HepG2 (cell line): ENCODE measurements at regions not wholly inside any gene's neighbourhood (a gene's known extent, or its start where the extent isn't known, plus 50 kb on each side); places are given as distances from the start of the nearest gene placed in this dataset.

Source experiments
- ATAC-seq: fragments of 200-7000 bp; cut with Tn5 transposase; 3 replicates; pipeline ENCODE4 v1.9.1; 2020; ENCODE audit warnings: mild to moderate bottlenecking, moderate library complexity
- BruUV-seq: library from RNA; stranded (reverse); fragments of 400-500 nt; replicated peaks from 2 replicates; lab custom pipeline; 2021; lab: Mats Ljungman, UMichigan
- CTCF ChIA-PET: fragments of 300-600 bp; formaldehyde crosslinking; extraction: SDS; loops from one replicate; lab custom pipeline; 2021; ENCODE audit warnings: low total read pairs, inconsistent platforms, low intra/inter-chr PET ratio; lab: Yijun Ruan, JAX
- POLR2A ChIA-PET: fragments of 350-600 bp; sonication (Branson Sonifier 250); formaldehyde crosslinking; loops from one replicate; lab custom pipeline; 2020; ENCODE audit warnings: antibody characterized with exemption, inconsistent platforms; lab: Yijun Ruan, JAX
- DNase-seq: peaks from one replicate; pipeline ENCODE4 v3.0.0-alpha.2; 2015; ENCODE audit warnings: low spot score
- FAIRE-seq: peaks from 3 replicates; lab custom pipeline; 2011; peaks lifted over from hg19 to GRCh38; lab: Jason Lieb, UNC
- H2AFZ ChIP-seq: one replicate; pipeline ENCODE4 v1.6.1; 2011; ENCODE audit warnings: low read length, inconsistent platforms
- H3K27ac ChIP-seq: fragments of 300-600 bp; 3 replicates; pipeline ENCODE4 v1.8.0; 2011; ENCODE audit warnings: mixed run types, mild to moderate bottlenecking, mixed read lengths, low read length, inconsistent platforms; ENCODE audit not compliant: insufficient read depth; ENCODE audit errors: extremely low read length
- H3K27me3 ChIP-seq, 2 experiments: fragments of 200-600 bp in 1 of 2; 2 replicates in 1 of 2; 3 replicates in 1 of 2; pipeline versions ENCODE4 v1.6.0 to v1.8.0; 2011; ENCODE audit warnings: low read length in 2 of 2, mild to moderate bottlenecking in 2 of 2, moderate library complexity in 2 of 2, inconsistent platforms in 1 of 2; ENCODE audit not compliant: insufficient read depth in 2 of 2, control insufficient read depth in 1 of 2
- H3K36me3 ChIP-seq, 2 experiments: fragments of 200-600 bp in 1 of 2; replicated peaks in 1 of 2; 2 replicates in 1 of 2; 3 replicates in 1 of 2; pipeline versions ENCODE4 v1.5.1 to v1.8.0; 2011; ENCODE audit warnings: low read length in 2 of 2, inconsistent platforms in 1 of 2; ENCODE audit not compliant: insufficient read depth in 2 of 2, control insufficient read depth in 1 of 2
- H3K4me1 ChIP-seq: 2 replicates; pipeline ENCODE4 v1.5.1; 2012; ENCODE audit warnings: low read length, inconsistent platforms; ENCODE audit not compliant: insufficient read depth
- H3K4me2 ChIP-seq: 2 replicates; pipeline ENCODE4 v1.6.0; 2011; ENCODE audit warnings: low read depth, low read length, inconsistent platforms
- H3K4me3 ChIP-seq, 3 experiments: fragments of 200-600 bp in 1 of 3; sonication (generic), shearing (Covaris generic) in 1 of 3; replicated peaks in 1 of 3; 2 replicates each; pipeline ENCODE4 v1.5.1; 2011 to 2016; ENCODE audit warnings: low read length in 3 of 3, inconsistent platforms in 2 of 3, low read depth in 2 of 3, mild to moderate bottlenecking in 2 of 3, control low read depth in 1 of 3, mixed read lengths in 1 of 3; ENCODE audit not compliant: insufficient read depth in 1 of 3
- H3K79me2 ChIP-seq: one replicate; pipeline ENCODE4 v1.6.1; 2011; ENCODE audit warnings: low read length, inconsistent platforms; ENCODE audit not compliant: insufficient read depth
- H3K9ac ChIP-seq: 2 replicates; pipeline ENCODE4 v1.6.0; 2011; ENCODE audit warnings: mild to moderate bottlenecking, low read depth, low read length, inconsistent platforms; ENCODE audit not compliant: insufficient read depth
- H3K9me3 ChIP-seq: 2 replicates; pipeline ENCODE4 v1.5.1; 2012; ENCODE audit warnings: mild to moderate bottlenecking, low read length
- H4K20me1 ChIP-seq: 2 replicates; pipeline ENCODE4 v1.6.0; 2011; ENCODE audit warnings: inconsistent platforms, mild to moderate bottlenecking, low read length, moderate library complexity; ENCODE audit not compliant: insufficient read depth
- BCL3 ChIP-seq: sonication (generic); formaldehyde crosslinking; IDR thresholded peaks from 2 replicates; pipeline ENCODE4 v1.5.1; 2020; ENCODE audit warnings: mild to moderate bottlenecking, missing genetic modification reagents, moderate library complexity
- BRCA1 ChIP-seq: sonication (generic); formaldehyde crosslinking; IDR thresholded peaks from 2 replicates; pipeline ENCODE4 v1.4.0; 2020; ENCODE audit warnings: missing genetic modification reagents
- CEBPB ChIP-seq: IDR thresholded peaks from 2 replicates; pipeline ENCODE4 v1.6.1; 2011; ENCODE audit warnings: low read depth, low read length, improper control_type of control experiment, borderline replicate concordance
- CEBPG ChIP-seq: IDR thresholded peaks from 2 replicates; pipeline ENCODE4 v1.6.1; 2016
- KDM3A ChIP-seq: IDR thresholded peaks from 2 replicates; pipeline ENCODE4 v1.6.1; 2018; ENCODE audit warnings: low read depth, missing compliant biosample characterization
- NFE2 ChIP-seq: sonication (generic); formaldehyde crosslinking; IDR thresholded peaks from 2 replicates; pipeline ENCODE4 v1.4.0; 2020; ENCODE audit warnings: missing genetic modification reagents
- PHF20 ChIP-seq: sonication (generic); formaldehyde crosslinking; IDR thresholded peaks from 2 replicates; pipeline ENCODE4 v1.5.0; 2020; ENCODE audit warnings: mild to moderate bottlenecking, missing genetic modification reagents
- RBM39 ChIP-seq: fragments of 200-400 bp; formaldehyde crosslinking; IDR thresholded peaks from one replicate; pipeline ENCODE4 v1.6.1; 2018; ENCODE audit warnings: antibody characterized with exemption, mild to moderate bottlenecking, low read depth, low read length; ENCODE audit not compliant: poor library complexity, severe bottlenecking
- RXRA ChIP-seq: sonication (generic); formaldehyde crosslinking; IDR thresholded peaks from 2 replicates; pipeline ENCODE4 v1.5.1; 2020; ENCODE audit warnings: missing genetic modification reagents
- ZNF292 ChIP-seq: sonication (generic); formaldehyde crosslinking; IDR thresholded peaks from 2 replicates; pipeline ENCODE4 v1.8.1; 2022; ENCODE audit warnings: mild to moderate bottlenecking, low read depth, missing genetic modification reagents, borderline replicate concordance
- ZNF652 ChIP-seq: IDR thresholded peaks from 2 replicates; pipeline ENCODE4 v1.6.1; 2016; ENCODE audit warnings: low read depth, borderline replicate concordance
- ZSCAN12 ChIP-seq: sonication (generic); formaldehyde crosslinking; IDR thresholded peaks from 2 replicates; pipeline ENCODE4 v1.9.0; 2021; ENCODE audit warnings: mild to moderate bottlenecking, missing genetic modification reagents
- WGBS: methylation state at CpG from one replicate; pipeline ENCODE4 v1.1.6; 2017; ENCODE audit warnings: low lambda C conversion rate; 5-methylcytosine and 5-hydroxymethylcytosine counted together
- in situ Hi-C: cut with HindIII; loops from 2 replicates; pipeline ENCODE4 v1.10.0; 2017; ENCODE audit warnings: low pct_unique_long_range_greater_than_20kb; ENCODE audit not compliant: extremely low pct_ligation_motif_present
- intact Hi-C: fragments of 100-400 bp; cut with micrococcal nuclease; formaldehyde crosslinking; loops from one replicate; pipeline ENCODE4 v1.10.0; 2022; ENCODE audit not compliant: unreplicated experiment
- TF ChIP-seq, protein P1 (sequence below): sonication (generic); formaldehyde crosslinking; IDR thresholded peaks from 2 replicates; pipeline ENCODE4 v1.4.0; 2020; ENCODE audit warnings: missing genetic modification reagents
- TF ChIP-seq, protein P2 (sequence below): sonication (generic); formaldehyde crosslinking; IDR thresholded peaks from 2 replicates; pipeline ENCODE4 v1.4.0; 2020; ENCODE audit warnings: missing genetic modification reagents, mild to moderate bottlenecking, borderline replicate concordance

- WGBS = 42% methylated on average over 5 of the region's 5 CpGs
- POLR2A ChIA-PET = no interaction called here
Measured at GRCh38 chr4:37740546-37740945, 54.4 kb upstream of the RELL1 start.

GRCh38 chr4:37737466-37737865 is 51.3 kb upstream of the RELL1 start:
- Histone ChIP-seq H3K4me1 (peaks cover 68% of the 10 kb centered on the region), H3K27ac (no peak overlapping the region), H3K36me3 (no peaks in the 10 kb centered on the region), H3K4me2 (no peak overlapping the region), H3K4me3 (no peak overlapping the region), H2AFZ (no peak overlapping the region), H3K79me2 (no peaks in the 10 kb centered on the region), H4K20me1 (no peaks in the 10 kb centered on the region), H3K27me3 (no peaks in the 10 kb centered on the region; a peak in 1 of 5 replicates), H3K9me3 (no peaks in the 10 kb centered on the region), H3K9ac (no peak overlapping the region)
- FAIRE-seq (no peak), DNase-seq (no peak), ATAC-seq (no peak)
- CTCF ChIA-PET = no interaction called here
- POLR2A ChIA-PET = interaction anchor here (1.0 kb wide), 1 partner anchor 8 kb away, joined by 3 read pairs; no protein-coding TSS in a partner anchor
- 92% methylated on average over 4 of the region's 4 CpGs for WGBS
- no TSS peak for BruUV-seq
- intact Hi-C loops = no loop called here
- in situ Hi-C loops = no loop called here
- TF ChIP-seq KDM3A (CRISPR knock-in tag) = no peak
- TF ChIP-seq NFE2 (CRISPR knock-in tag) = no peak
- TF ChIP-seq ZNF292 = no peak
- no peak for TF ChIP-seq RBM39
- no peak for TF ChIP-seq BRCA1 (CRISPR knock-in tag)
- TF ChIP-seq ZNF652 = no peak
- TF ChIP-seq, protein P1, sequence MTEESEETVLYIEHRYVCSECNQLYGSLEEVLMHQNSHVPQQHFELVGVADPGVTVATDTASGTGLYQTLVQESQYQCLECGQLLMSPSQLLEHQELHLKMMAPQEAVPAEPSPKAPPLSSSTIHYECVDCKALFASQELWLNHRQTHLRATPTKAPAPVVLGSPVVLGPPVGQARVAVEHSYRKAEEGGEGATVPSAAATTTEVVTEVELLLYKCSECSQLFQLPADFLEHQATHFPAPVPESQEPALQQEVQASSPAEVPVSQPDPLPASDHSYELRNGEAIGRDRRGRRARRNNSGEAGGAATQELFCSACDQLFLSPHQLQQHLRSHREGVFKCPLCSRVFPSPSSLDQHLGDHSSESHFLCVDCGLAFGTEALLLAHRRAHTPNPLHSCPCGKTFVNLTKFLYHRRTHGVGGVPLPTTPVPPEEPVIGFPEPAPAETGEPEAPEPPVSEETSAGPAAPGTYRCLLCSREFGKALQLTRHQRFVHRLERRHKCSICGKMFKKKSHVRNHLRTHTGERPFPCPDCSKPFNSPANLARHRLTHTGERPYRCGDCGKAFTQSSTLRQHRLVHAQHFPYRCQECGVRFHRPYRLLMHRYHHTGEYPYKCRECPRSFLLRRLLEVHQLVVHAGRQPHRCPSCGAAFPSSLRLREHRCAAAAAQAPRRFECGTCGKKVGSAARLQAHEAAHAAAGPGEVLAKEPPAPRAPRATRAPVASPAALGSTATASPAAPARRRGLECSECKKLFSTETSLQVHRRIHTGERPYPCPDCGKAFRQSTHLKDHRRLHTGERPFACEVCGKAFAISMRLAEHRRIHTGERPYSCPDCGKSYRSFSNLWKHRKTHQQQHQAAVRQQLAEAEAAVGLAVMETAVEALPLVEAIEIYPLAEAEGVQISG (CRISPR knock-in tag) = no peak
- no peak for TF ChIP-seq PHF20 (CRISPR knock-in tag)
- no peak for TF ChIP-seq RXRA (CRISPR knock-in tag)
- TF ChIP-seq, protein P2, sequence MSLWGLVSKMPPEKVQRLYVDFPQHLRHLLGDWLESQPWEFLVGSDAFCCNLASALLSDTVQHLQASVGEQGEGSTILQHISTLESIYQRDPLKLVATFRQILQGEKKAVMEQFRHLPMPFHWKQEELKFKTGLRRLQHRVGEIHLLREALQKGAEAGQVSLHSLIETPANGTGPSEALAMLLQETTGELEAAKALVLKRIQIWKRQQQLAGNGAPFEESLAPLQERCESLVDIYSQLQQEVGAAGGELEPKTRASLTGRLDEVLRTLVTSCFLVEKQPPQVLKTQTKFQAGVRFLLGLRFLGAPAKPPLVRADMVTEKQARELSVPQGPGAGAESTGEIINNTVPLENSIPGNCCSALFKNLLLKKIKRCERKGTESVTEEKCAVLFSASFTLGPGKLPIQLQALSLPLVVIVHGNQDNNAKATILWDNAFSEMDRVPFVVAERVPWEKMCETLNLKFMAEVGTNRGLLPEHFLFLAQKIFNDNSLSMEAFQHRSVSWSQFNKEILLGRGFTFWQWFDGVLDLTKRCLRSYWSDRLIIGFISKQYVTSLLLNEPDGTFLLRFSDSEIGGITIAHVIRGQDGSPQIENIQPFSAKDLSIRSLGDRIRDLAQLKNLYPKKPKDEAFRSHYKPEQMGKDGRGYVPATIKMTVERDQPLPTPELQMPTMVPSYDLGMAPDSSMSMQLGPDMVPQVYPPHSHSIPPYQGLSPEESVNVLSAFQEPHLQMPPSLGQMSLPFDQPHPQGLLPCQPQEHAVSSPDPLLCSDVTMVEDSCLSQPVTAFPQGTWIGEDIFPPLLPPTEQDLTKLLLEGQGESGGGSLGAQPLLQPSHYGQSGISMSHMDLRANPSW (CRISPR knock-in tag) = no peak
- TF ChIP-seq BCL3 (CRISPR knock-in tag) = no peak
- no peak for TF ChIP-seq ZSCAN12 (CRISPR knock-in tag)

More at GRCh38 chr4:37740546-37740945, 54.4 kb upstream of the RELL1 start:
- Histone ChIP-seq H3K4me1 (peaks cover 39% of the 10 kb centered on the region), H3K4me3 (no peak overlapping the region), H3K36me3 (no peaks in the 10 kb centered on the region), H3K9ac (no peak overlapping the region), H3K27ac (no peak overlapping the region), H2AFZ (no peak overlapping the region), H3K79me2 (no peaks in the 10 kb centered on the region), H4K20me1 (no peaks in the 10 kb centered on the region), H3K9me3 (no peaks in the 10 kb centered on the region), H3K4me2 (no peak overlapping the region), H3K27me3 (no peaks in the 10 kb centered on the region)
- CTCF ChIA-PET = no interaction called here
- intact Hi-C loops (no loop called here), in situ Hi-C loops (no loop called here)
- BruUV-seq = no TSS peak
- DNase-seq = no peak
- ATAC-seq = no peak
- no peak for FAIRE-seq
- TF ChIP-seq CEBPB (no peak), CEBPG (CRISPR knock-in tag) (no peak)
